ENCODE measurements at regions not wholly inside any gene's neighbourhood (a gene's known extent, or its start where the extent isn't known, plus 50 kb on each side); places are given as distances from the start of the nearest gene placed in this dataset.

- no peak overlapping the region for H3K27ac ChIP-seq
- no peak for DNase-seq
- H3K4me3 ChIP-seq = no peak overlapping the region
- ATAC-seq = no peak
- H3K36me3 ChIP-seq = peaks cover 0 to 65% (median 11%) of the 10 kb centered on the region in 9 donors
- H3K4me1 ChIP-seq = peaks cover 0 to 22% (median 0%) of the 10 kb centered on the region in 9 donors
- WGBS, 2 donors = 67 to 71% methylated on average over 5 of the region's 5 CpGs
- H3K9me3 ChIP-seq = peaks cover 0 to 75% (median 0%) of the 10 kb centered on the region in 11 donors
- no peaks in the 10 kb centered on the region for H3K27me3 ChIP-seq
- intact Hi-C loops (cut with DNase I) = loop anchor here in 1 of 10 donors (10.0 kb wide), 1 partner anchor 70 kb away; no protein-coding TSS in a partner anchor
- no peak for TF ChIP-seq CTCF (IDR thresholded peaks at IDR 0.05)
These were observed 1478.3 kb downstream of the UQCRFS1 start for GRCh38 chr19:27734496-27735220.

GRCh38 chr19:27733551-27734266, 1479.2 kb downstream of the UQCRFS1 start:
- ATAC-seq = peak in 6 of 8 donors; percentile 42 to 94 (median 66)
- peaks cover 0 to 14% (median 0%) of the 10 kb centered on the region in 9 donors for H3K4me1 ChIP-seq
- no peak overlapping the region for H3K4me3 ChIP-seq
- intact Hi-C loops (cut with DNase I) = loop anchor here in 1 of 10 donors (10.0 kb wide), 1 partner anchor 69 kb away; no protein-coding TSS in a partner anchor
- no peak for DNase-seq
- H3K27me3 ChIP-seq = no peaks in the 10 kb centered on the region
- H3K36me3 ChIP-seq = peaks cover 0 to 73% (median 17%) of the 10 kb centered on the region in 9 donors
- no peak overlapping the region for H3K27ac ChIP-seq
- peaks cover 0 to 80% (median 0%) of the 10 kb centered on the region in 11 donors for H3K9me3 ChIP-seq
- TF ChIP-seq CTCF (IDR thresholded peaks at IDR 0.05) = no peak
- 48 to 64% methylated on average over 4 of the region's 4 CpGs for WGBS, 2 donors

DNA sequence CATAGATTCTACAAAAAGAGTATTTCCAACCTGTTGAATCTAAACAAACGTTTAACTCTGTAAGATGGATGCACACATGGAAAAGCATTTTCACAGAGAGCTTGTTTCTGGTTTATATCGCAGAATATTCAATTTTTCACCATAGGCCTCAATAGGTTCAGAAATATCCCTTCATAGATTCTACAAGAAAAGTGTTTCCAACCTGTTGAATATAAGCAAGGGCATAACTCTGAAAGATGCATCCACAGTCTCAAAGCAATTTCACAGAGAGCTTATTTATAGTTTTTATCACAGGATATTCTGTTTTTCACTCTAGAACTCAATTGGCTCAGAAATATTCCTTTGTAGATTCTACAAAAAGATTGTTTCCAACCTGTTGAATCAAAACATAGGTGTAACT, 1483.6 kb downstream of the UQCRFS1 start:
- Histone ChIP-seq H3K4me1 (peaks cover 0 to 14% (median 0%) of the 10 kb centered on the region in 9 donors), H3K4me3 (no peak overlapping the region), H3K36me3 (peaks cover 0 to 72% (median 23%) of the 10 kb centered on the region in 9 donors), H3K27ac (no peak overlapping the region), H3K9me3 (peaks cover 0 to 92% (median 6%) of the 10 kb centered on the region in 11 donors), H3K27me3 (no peaks in the 10 kb centered on the region)
- intact Hi-C loops (cut with DNase I) = no loop called here
- no peak for TF ChIP-seq CTCF (IDR thresholded peaks at IDR 0.05)
- no peak for DNase-seq
- 88 to 90% methylated on average over 2 of the region's 2 CpGs for WGBS, 2 donors
- no peak for ATAC-seq

DNA sequence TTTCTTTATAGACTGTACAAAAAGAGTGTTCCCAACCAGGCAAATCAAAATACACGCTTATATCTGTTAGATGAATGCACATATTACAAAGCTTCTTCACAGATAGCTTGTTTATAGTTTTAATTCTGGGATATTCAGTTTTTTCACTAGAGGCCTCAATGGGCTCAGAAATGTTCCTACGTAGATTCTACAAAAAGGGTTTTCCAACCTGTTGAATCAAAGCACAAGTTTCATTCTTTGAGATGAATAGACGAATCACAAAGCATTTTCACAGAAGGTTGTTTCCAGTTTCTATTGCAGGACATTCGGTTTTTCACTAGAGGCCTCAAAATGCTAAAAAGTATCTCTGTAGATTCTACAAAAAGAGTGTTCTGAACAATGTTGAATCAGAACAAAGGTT, 1490.3 kb downstream of the UQCRFS1 start:
- no peaks in the 10 kb centered on the region for H3K27me3 ChIP-seq
- 80 to 83% methylated on average over 4 of the region's 4 CpGs for WGBS, 2 donors
- DNase-seq (no peak), ATAC-seq (no peak)
- H3K27ac ChIP-seq = no peak overlapping the region
- no peak for TF ChIP-seq CTCF (IDR thresholded peaks at IDR 0.05)
- no peak overlapping the region for H3K4me3 ChIP-seq
- peaks cover 0 to 17% (median 0%) of the 10 kb centered on the region in 9 donors for H3K36me3 ChIP-seq
- no peaks in the 10 kb centered on the region for H3K4me1 ChIP-seq
- intact Hi-C loops (cut with DNase I) = no loop called here
- peaks cover 0 to 96% (median 20%) of the 10 kb centered on the region in 11 donors for H3K9me3 ChIP-seq

All from heart right ventricle (tissue), 16 donors.